Astrocyte (in vitro differentiated cells and primary cell): ENCODE measurements at regions not wholly inside any gene's neighbourhood (a gene's known extent, or its start where the extent isn't known, plus 50 kb on each side); places are given as distances from the start of the nearest gene placed in this dataset.

Experiments
- DNase-seq: peaks from one replicate; pipeline ENCODE4 v3.0.0-alpha.2; 2010; ENCODE audit warnings: low read depth
- FAIRE-seq: peaks from 2 replicates; lab custom pipeline; 2011; peaks lifted over from hg19 to GRCh38; lab: Jason Lieb, UNC
- H2AFZ ChIP-seq: 2 replicates; pipeline ENCODE4 v1.6.0; 2012; ENCODE audit warnings: low read depth, low read length, inconsistent platforms
- H3K27ac ChIP-seq: 2 replicates; pipeline ENCODE4 v1.5.1; 2011; ENCODE audit warnings: low read depth, low read length, inconsistent platforms
- H3K27me3 ChIP-seq: 2 replicates; pipeline ENCODE4 v1.6.0; 2011; ENCODE audit warnings: low read length, inconsistent platforms; ENCODE audit not compliant: insufficient read depth
- H3K36me3 ChIP-seq: 2 replicates; pipeline ENCODE4 v1.5.1; 2011; ENCODE audit warnings: low read length, inconsistent platforms; ENCODE audit not compliant: insufficient read depth
- H3K4me1 ChIP-seq: 2 replicates; pipeline ENCODE4 v1.5.1; 2011; ENCODE audit warnings: low read length, inconsistent platforms; ENCODE audit not compliant: insufficient read depth
- H3K4me2 ChIP-seq: 2 replicates; pipeline ENCODE4 v1.6.0; 2012; ENCODE audit warnings: low read length, inconsistent platforms
- H3K4me3 ChIP-seq: 2 replicates; pipeline ENCODE4 v1.5.1; 2011; ENCODE audit warnings: low read depth, mild to moderate bottlenecking, low read length, inconsistent platforms; ENCODE audit not compliant: insufficient read depth
- H3K79me2 ChIP-seq: 2 replicates; pipeline ENCODE4 v1.6.0; 2012; ENCODE audit warnings: mild to moderate bottlenecking, low read length, inconsistent platforms; ENCODE audit not compliant: insufficient read depth
- H3K9ac ChIP-seq: 2 replicates; pipeline ENCODE4 v1.6.0; 2012; ENCODE audit warnings: mild to moderate bottlenecking, low read length, inconsistent platforms
- H3K9me3 ChIP-seq: 2 replicates; pipeline ENCODE4 v1.5.1; 2012; ENCODE audit warnings: low read depth, mild to moderate bottlenecking, low read length, inconsistent platforms; ENCODE audit not compliant: insufficient read depth
- H4K20me1 ChIP-seq: 2 replicates; pipeline ENCODE4 v1.6.0; 2012; ENCODE audit warnings: low read length, inconsistent platforms; ENCODE audit not compliant: insufficient read depth
- H3K27ac Mint-ChIP-seq: one replicate; pipeline ENCODE4 v1.8.0; 2021; ENCODE audit warnings: mild to moderate bottlenecking, mixed read lengths; ENCODE audit not compliant: unreplicated experiment
- H3K27me3 Mint-ChIP-seq: one replicate; pipeline ENCODE4 v1.8.0; 2021; ENCODE audit warnings: low read depth, mixed read lengths; ENCODE audit not compliant: unreplicated experiment
- H3K36me3 Mint-ChIP-seq: one replicate; pipeline ENCODE4 v1.8.0; 2021; ENCODE audit warnings: low read depth, mixed read lengths; ENCODE audit not compliant: unreplicated experiment
- H3K4me1 Mint-ChIP-seq: one replicate; pipeline ENCODE4 v1.8.0; 2021; ENCODE audit warnings: low read depth, mixed read lengths; ENCODE audit not compliant: unreplicated experiment
- H3K4me3 Mint-ChIP-seq: one replicate; pipeline ENCODE4 v1.8.0; 2021; ENCODE audit warnings: mild to moderate bottlenecking, moderate library complexity, mixed read lengths; ENCODE audit not compliant: unreplicated experiment
- H3K9me3 Mint-ChIP-seq: one replicate; pipeline ENCODE4 v1.8.0; 2021; ENCODE audit warnings: mild to moderate bottlenecking, mixed read lengths; ENCODE audit not compliant: unreplicated experiment
- EZH2 ChIP-seq: IDR thresholded peaks from 2 replicates; pipeline ENCODE4 v1.6.1; 2012; ENCODE audit warnings: mild to moderate bottlenecking, low read length, inconsistent platforms; ENCODE audit not compliant: insufficient read depth
- TF ChIP-seq, protein P1 (sequence below): IDR thresholded peaks from 2 replicates; pipeline ENCODE4 v1.5.1; 2011; ENCODE audit warnings: low read depth, mild to moderate bottlenecking, inconsistent platforms, low read length, moderate library complexity; ENCODE audit not compliant: insufficient read depth

GRCh38 chr3:56882896-56883295, 81.1 kb upstream of the ARHGEF3 start:
- peaks cover 8% of the 10 kb centered on the region for H3K4me1 ChIP-seq
- H3K27me3 Mint-ChIP-seq, result no peaks in the 10 kb centered on the region
- no peak overlapping the region for H3K27ac Mint-ChIP-seq
- no peaks in the 10 kb centered on the region for H3K9me3 ChIP-seq
- H3K36me3 Mint-ChIP-seq, result no peaks in the 10 kb centered on the region
- no peaks in the 10 kb centered on the region for H3K79me2 ChIP-seq
- no peak overlapping the region for H3K27ac ChIP-seq
- no peak overlapping the region for H2AFZ ChIP-seq
- FAIRE-seq (no peak), DNase-seq (no peak)
- H3K4me3 Mint-ChIP-seq, result no peak overlapping the region
- TF ChIP-seq EZH2, result no peak
- TF ChIP-seq, protein P1, sequence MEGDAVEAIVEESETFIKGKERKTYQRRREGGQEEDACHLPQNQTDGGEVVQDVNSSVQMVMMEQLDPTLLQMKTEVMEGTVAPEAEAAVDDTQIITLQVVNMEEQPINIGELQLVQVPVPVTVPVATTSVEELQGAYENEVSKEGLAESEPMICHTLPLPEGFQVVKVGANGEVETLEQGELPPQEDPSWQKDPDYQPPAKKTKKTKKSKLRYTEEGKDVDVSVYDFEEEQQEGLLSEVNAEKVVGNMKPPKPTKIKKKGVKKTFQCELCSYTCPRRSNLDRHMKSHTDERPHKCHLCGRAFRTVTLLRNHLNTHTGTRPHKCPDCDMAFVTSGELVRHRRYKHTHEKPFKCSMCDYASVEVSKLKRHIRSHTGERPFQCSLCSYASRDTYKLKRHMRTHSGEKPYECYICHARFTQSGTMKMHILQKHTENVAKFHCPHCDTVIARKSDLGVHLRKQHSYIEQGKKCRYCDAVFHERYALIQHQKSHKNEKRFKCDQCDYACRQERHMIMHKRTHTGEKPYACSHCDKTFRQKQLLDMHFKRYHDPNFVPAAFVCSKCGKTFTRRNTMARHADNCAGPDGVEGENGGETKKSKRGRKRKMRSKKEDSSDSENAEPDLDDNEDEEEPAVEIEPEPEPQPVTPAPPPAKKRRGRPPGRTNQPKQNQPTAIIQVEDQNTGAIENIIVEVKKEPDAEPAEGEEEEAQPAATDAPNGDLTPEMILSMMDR, result no peak
- no peaks in the 10 kb centered on the region for H4K20me1 ChIP-seq
- no peak overlapping the region for H3K4me3 ChIP-seq
- H3K9me3 Mint-ChIP-seq, result no peaks in the 10 kb centered on the region
- no peaks in the 10 kb centered on the region for H3K36me3 ChIP-seq
- H3K4me1 Mint-ChIP-seq, result peaks cover 16% of the 10 kb centered on the region
- H3K9ac ChIP-seq, result no peak overlapping the region
- H3K4me2 ChIP-seq, result no peak overlapping the region
- no peaks in the 10 kb centered on the region for H3K27me3 ChIP-seq

DNA sequence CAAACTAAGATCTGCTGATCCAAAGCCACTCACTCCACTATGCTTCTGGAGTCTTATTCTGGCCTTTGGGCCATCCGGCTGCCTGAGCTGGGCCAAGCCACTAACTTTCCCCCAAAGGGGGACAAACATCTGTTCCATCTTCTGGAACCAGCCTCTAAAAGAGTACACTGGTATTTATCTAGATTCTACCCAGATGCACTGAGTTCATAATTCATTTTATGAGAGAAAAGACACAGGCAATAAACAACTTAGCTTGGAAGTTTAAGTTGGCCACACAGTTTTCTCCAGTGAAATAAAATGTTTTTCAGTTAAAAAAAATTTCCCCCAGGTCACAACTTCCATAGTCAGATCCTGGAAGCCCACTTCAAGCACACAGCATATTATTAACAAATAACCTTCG, 80.1 kb upstream of the ARHGEF3 start:
- Histone ChIP-seq H3K9me3 (no peaks in the 10 kb centered on the region), H4K20me1 (no peaks in the 10 kb centered on the region), H2AFZ (no peak overlapping the region), H3K4me3 (no peak overlapping the region), H3K27ac (no peak overlapping the region), H3K36me3 (no peaks in the 10 kb centered on the region), H3K79me2 (no peaks in the 10 kb centered on the region), H3K9ac (no peak overlapping the region), H3K4me1 (peaks cover 9% of the 10 kb centered on the region), H3K4me2 (no peak overlapping the region), H3K27me3 (no peaks in the 10 kb centered on the region)
- TF ChIP-seq EZH2, result no peak
- TF ChIP-seq, protein P1, result no peak
- Mint-ChIP-seq H3K9me3 (no peaks in the 10 kb centered on the region), H3K27me3 (no peaks in the 10 kb centered on the region), H3K4me3 (no peak overlapping the region), H3K27ac (no peak overlapping the region), H3K4me1 (peaks cover 18% of the 10 kb centered on the region), H3K36me3 (no peaks in the 10 kb centered on the region)
- FAIRE-seq, result no peak
- DNase-seq, result no peak

GRCh38 chr3:56880720-56881575, 79.2 kb upstream of the ARHGEF3 start:
- Histone ChIP-seq H3K79me2 (no peaks in the 10 kb centered on the region), H2AFZ (no peak overlapping the region), H3K4me3 (no peak overlapping the region), H4K20me1 (no peaks in the 10 kb centered on the region), H3K4me2 (no peak overlapping the region), H3K9me3 (no peaks in the 10 kb centered on the region), H3K4me1 (peaks cover 9% of the 10 kb centered on the region), H3K27me3 (no peaks in the 10 kb centered on the region), H3K27ac (no peak overlapping the region), H3K36me3 (no peaks in the 10 kb centered on the region), H3K9ac (no peak overlapping the region)
- H3K36me3 Mint-ChIP-seq, result no peaks in the 10 kb centered on the region
- H3K9me3 Mint-ChIP-seq, result no peaks in the 10 kb centered on the region
- DNase-seq (no peak), FAIRE-seq (no peak)
- H3K27ac Mint-ChIP-seq, result no peak overlapping the region
- H3K4me1 Mint-ChIP-seq, result peaks cover 18% of the 10 kb centered on the region
- TF ChIP-seq, protein P1, result no peak
- no peak for TF ChIP-seq EZH2
- H3K27me3 Mint-ChIP-seq, result no peaks in the 10 kb centered on the region
- H3K4me3 Mint-ChIP-seq, result no peak overlapping the region
